Breast epithelium (tissue), 3 donors: ENCODE measurements at regions not wholly inside any gene's neighbourhood (a gene's known extent, or its start where the extent isn't known, plus 50 kb on each side); places are given as distances from the start of the nearest gene placed in this dataset.
"Not testable (repeated sequence)": the region's sequence is repeated elsewhere in the genome, so short reads cannot be mapped to it uniquely, and the experiment has no call there.

ENCODE experiments used
- POLR2AphosphoS5 ChIP-seq, 3 donors: sonication (generic); formaldehyde crosslinking; IDR thresholded peaks; one replicate each; pipeline ENCODE4 v1.6.1; 2017; ENCODE audit warnings: antibody characterized with exemption in 3 of 3
- TF ChIP-seq, protein P1 (sequence below), 3 donors: fragments of 450-650 bp; IDR thresholded peaks; one replicate each; pipeline ENCODE4 v1.5.1; 2016 to 2017; ENCODE audit warnings: antibody characterized with exemption in 3 of 3, mild to moderate bottlenecking in 3 of 3, moderate library complexity in 3 of 3

DNA sequence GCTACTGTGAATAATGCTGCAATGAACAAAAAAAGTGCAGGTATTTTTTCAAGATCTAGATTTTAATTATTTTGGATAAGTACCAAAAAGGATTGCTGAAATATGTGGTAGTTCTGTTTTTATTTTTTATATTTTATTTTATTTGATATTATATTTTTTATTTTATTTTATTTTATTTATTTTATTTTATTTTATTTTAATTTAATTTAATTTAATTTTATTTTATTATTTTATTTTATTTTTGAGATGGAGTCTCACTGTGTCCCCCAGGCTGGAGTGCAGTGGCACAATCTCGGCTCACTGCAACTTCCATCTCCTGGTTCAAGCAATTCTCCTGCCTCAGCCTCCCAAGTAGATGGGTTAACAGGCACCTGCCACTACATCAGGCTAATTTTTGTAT is 416.5 kb downstream of the NEBL start:
- TF ChIP-seq, protein P1, sequence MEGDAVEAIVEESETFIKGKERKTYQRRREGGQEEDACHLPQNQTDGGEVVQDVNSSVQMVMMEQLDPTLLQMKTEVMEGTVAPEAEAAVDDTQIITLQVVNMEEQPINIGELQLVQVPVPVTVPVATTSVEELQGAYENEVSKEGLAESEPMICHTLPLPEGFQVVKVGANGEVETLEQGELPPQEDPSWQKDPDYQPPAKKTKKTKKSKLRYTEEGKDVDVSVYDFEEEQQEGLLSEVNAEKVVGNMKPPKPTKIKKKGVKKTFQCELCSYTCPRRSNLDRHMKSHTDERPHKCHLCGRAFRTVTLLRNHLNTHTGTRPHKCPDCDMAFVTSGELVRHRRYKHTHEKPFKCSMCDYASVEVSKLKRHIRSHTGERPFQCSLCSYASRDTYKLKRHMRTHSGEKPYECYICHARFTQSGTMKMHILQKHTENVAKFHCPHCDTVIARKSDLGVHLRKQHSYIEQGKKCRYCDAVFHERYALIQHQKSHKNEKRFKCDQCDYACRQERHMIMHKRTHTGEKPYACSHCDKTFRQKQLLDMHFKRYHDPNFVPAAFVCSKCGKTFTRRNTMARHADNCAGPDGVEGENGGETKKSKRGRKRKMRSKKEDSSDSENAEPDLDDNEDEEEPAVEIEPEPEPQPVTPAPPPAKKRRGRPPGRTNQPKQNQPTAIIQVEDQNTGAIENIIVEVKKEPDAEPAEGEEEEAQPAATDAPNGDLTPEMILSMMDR (IDR thresholded peaks at IDR 0.05): not testable (repeated sequence)
- TF ChIP-seq POLR2AphosphoS5 (IDR thresholded peaks at IDR 0.05): not testable (repeated sequence)
